ENCODE measurements at regions not wholly inside any gene's neighbourhood (a gene's known extent, or its start where the extent isn't known, plus 50 kb on each side); places are given as distances from the start of the nearest gene placed in this dataset.

GRCh38 chr2:16124881-16125613 lies 184.7 kb downstream of the MYCN start:
- H3K4me3 Mint-ChIP-seq: no peak overlapping the region
- no peaks in the 10 kb centered on the region for H3K36me3 Mint-ChIP-seq (ENCODE audit: low read depth)
- intact Hi-C loops (cut with micrococcal nuclease): no loop called here

GRCh38 chr2:16123856-16124780 lies 183.8 kb downstream of the MYCN start:
- no peaks in the 10 kb centered on the region for H3K36me3 Mint-ChIP-seq (ENCODE audit: low read depth)
- no peaks in the 10 kb centered on the region for H3K9me3 Mint-ChIP-seq
- intact Hi-C loops (cut with micrococcal nuclease): no loop called here
- no peaks in the 10 kb centered on the region for H3K27me3 Mint-ChIP-seq
- no peaks in the 10 kb centered on the region for H3K4me1 Mint-ChIP-seq (ENCODE audit: low read depth)
- no peak overlapping the region for H3K27ac Mint-ChIP-seq
- no peak overlapping the region for H3K4me3 Mint-ChIP-seq

More at GRCh38 chr2:16124881-16125613, 184.7 kb downstream of the MYCN start:
- H3K27ac Mint-ChIP-seq: no peak overlapping the region
- H3K9me3 Mint-ChIP-seq: no peaks in the 10 kb centered on the region
- H3K4me1 Mint-ChIP-seq (ENCODE audit: low read depth): no peaks in the 10 kb centered on the region
- no peaks in the 10 kb centered on the region for H3K27me3 Mint-ChIP-seq

- Mint-ChIP-seq H3K4me1 (ENCODE audit: low read depth) (no peaks in the 10 kb centered on the region), H3K27me3 (no peaks in the 10 kb centered on the region), H3K4me3 (no peak overlapping the region), H3K9me3 (no peaks in the 10 kb centered on the region), H3K36me3 (ENCODE audit: low read depth) (no peaks in the 10 kb centered on the region), H3K27ac (no peak overlapping the region)
- intact Hi-C loops (cut with micrococcal nuclease): no loop called here
These were observed 183.1 kb downstream of the MYCN start for GRCh38 chr2:16123421-16123820.

GRCh38 chr2:16122556-16122955 lies 182.2 kb downstream of the MYCN start:
- Mint-ChIP-seq H3K9me3 (no peaks in the 10 kb centered on the region), H3K4me1 (ENCODE audit: low read depth) (no peaks in the 10 kb centered on the region), H3K27me3 (no peaks in the 10 kb centered on the region), H3K4me3 (no peak overlapping the region), H3K27ac (no peak overlapping the region), H3K36me3 (ENCODE audit: low read depth) (no peaks in the 10 kb centered on the region)
- intact Hi-C loops (cut with micrococcal nuclease): no loop called here

- intact Hi-C loops (cut with micrococcal nuclease): no loop called here
- H3K4me3 Mint-ChIP-seq: no peak overlapping the region
- H3K36me3 Mint-ChIP-seq (ENCODE audit: low read depth): no peaks in the 10 kb centered on the region
- H3K27ac Mint-ChIP-seq: no peak overlapping the region
- H3K27me3 Mint-ChIP-seq: no peaks in the 10 kb centered on the region
- no peaks in the 10 kb centered on the region for H3K9me3 Mint-ChIP-seq
- H3K4me1 Mint-ChIP-seq (ENCODE audit: low read depth): no peaks in the 10 kb centered on the region
These were observed 181.6 kb downstream of the MYCN start for GRCh38 chr2:16121986-16122390.

- no peak overlapping the region for H3K4me3 Mint-ChIP-seq
- H3K27ac Mint-ChIP-seq: no peak overlapping the region
- intact Hi-C loops (cut with micrococcal nuclease): no loop called here
These were observed 181.1 kb downstream of the MYCN start for GRCh38 chr2:16121231-16121985.

GRCh38 chr2:16120591-16121180 lies 180.3 kb downstream of the MYCN start:
- no peaks in the 10 kb centered on the region for H3K27me3 Mint-ChIP-seq
- no peaks in the 10 kb centered on the region for H3K9me3 Mint-ChIP-seq
- H3K36me3 Mint-ChIP-seq (ENCODE audit: low read depth): no peaks in the 10 kb centered on the region
- no peaks in the 10 kb centered on the region for H3K4me1 Mint-ChIP-seq (ENCODE audit: low read depth)
- no peak overlapping the region for H3K4me3 Mint-ChIP-seq
- intact Hi-C loops (cut with micrococcal nuclease): no loop called here
- H3K27ac Mint-ChIP-seq: no peak overlapping the region

More at GRCh38 chr2:16121231-16121985, 181.1 kb downstream of the MYCN start:
- H3K9me3 Mint-ChIP-seq: no peaks in the 10 kb centered on the region
- H3K4me1 Mint-ChIP-seq (ENCODE audit: low read depth): no peaks in the 10 kb centered on the region
- no peaks in the 10 kb centered on the region for H3K27me3 Mint-ChIP-seq
- H3K36me3 Mint-ChIP-seq (ENCODE audit: low read depth): no peaks in the 10 kb centered on the region

GRCh38 chr2:16119741-16120140 lies 179.4 kb downstream of the MYCN start:
- no peak overlapping the region for H3K4me3 Mint-ChIP-seq
- H3K4me1 Mint-ChIP-seq (ENCODE audit: low read depth): no peaks in the 10 kb centered on the region
- no peaks in the 10 kb centered on the region for H3K9me3 Mint-ChIP-seq
- intact Hi-C loops (cut with micrococcal nuclease): no loop called here
- no peak overlapping the region for H3K27ac Mint-ChIP-seq
- no peaks in the 10 kb centered on the region for H3K27me3 Mint-ChIP-seq
- no peaks in the 10 kb centered on the region for H3K36me3 Mint-ChIP-seq (ENCODE audit: low read depth)

GRCh38 chr2:16118611-16119590 lies 178.6 kb downstream of the MYCN start:
- H3K27me3 Mint-ChIP-seq: no peaks in the 10 kb centered on the region
- no peaks in the 10 kb centered on the region for H3K4me1 Mint-ChIP-seq (ENCODE audit: low read depth)
- no peak overlapping the region for H3K27ac Mint-ChIP-seq
- no peak overlapping the region for H3K4me3 Mint-ChIP-seq
- H3K36me3 Mint-ChIP-seq (ENCODE audit: low read depth): no peaks in the 10 kb centered on the region
- H3K9me3 Mint-ChIP-seq: no peaks in the 10 kb centered on the region
- intact Hi-C loops (cut with micrococcal nuclease): no loop called here

- Mint-ChIP-seq H3K9me3 (no peaks in the 10 kb centered on the region), H3K4me3 (no peak overlapping the region), H3K4me1 (ENCODE audit: low read depth) (no peaks in the 10 kb centered on the region), H3K27ac (no peak overlapping the region), H3K27me3 (no peaks in the 10 kb centered on the region), H3K36me3 (ENCODE audit: low read depth) (no peaks in the 10 kb centered on the region)
- intact Hi-C loops (cut with micrococcal nuclease): no loop called here
These were observed 177.7 kb downstream of the MYCN start for GRCh38 chr2:16117791-16118610.

- intact Hi-C loops (cut with micrococcal nuclease): no loop called here
These were observed 176.8 kb downstream of the MYCN start for GRCh38 chr2:16117021-16117700.

More at GRCh38 chr2:16117021-16117700, 176.8 kb downstream of the MYCN start:
- Mint-ChIP-seq H3K4me3 (no peak overlapping the region), H3K4me1 (ENCODE audit: low read depth) (no peaks in the 10 kb centered on the region), H3K27me3 (no peaks in the 10 kb centered on the region), H3K27ac (no peak overlapping the region), H3K9me3 (no peaks in the 10 kb centered on the region), H3K36me3 (ENCODE audit: low read depth) (no peaks in the 10 kb centered on the region)
